CD4-positive, alpha-beta memory T cell (primary cell): ENCODE measurements at regions not wholly inside any gene's neighbourhood (a gene's known extent, or its start where the extent isn't known, plus 50 kb on each side); places are given as distances from the start of the nearest gene placed in this dataset.

Experiments used
- CTCF ChIA-PET: fragments of 350-600 bp; sonication (Branson Sonifier 250); formaldehyde crosslinking; loops from one replicate; lab custom pipeline; 2021; ENCODE audit warnings: inconsistent platforms; ENCODE audit not compliant: partially characterized antibody; lab: Charles Lee
- POLR2A ChIA-PET: fragments of 350-600 bp; sonication (Branson Sonifier 250); formaldehyde crosslinking; loops from one replicate; lab custom pipeline; 2021; ENCODE audit not compliant: partially characterized antibody; lab: Charles Lee
- DNase-seq, 5 donors: peaks; one replicate each; pipeline versions ENCODE4 v3.0.0 to v3.0.0-alpha.2; 2020 to 2022; ENCODE audit warnings: mixed read lengths in 1 of 5
- H3K27ac ChIP-seq: one replicate; pipeline ENCODE4 v1.7.0; 2013; ENCODE audit warnings: low read depth, low read length
- H3K27me3 ChIP-seq: 2 replicates; pipeline ENCODE4 v1.7.0; 2013; ENCODE audit warnings: mild to moderate bottlenecking, low read length, moderate library complexity; ENCODE audit not compliant: insufficient read depth
- H3K36me3 ChIP-seq: 2 replicates; pipeline ENCODE4 v1.7.0; 2013; ENCODE audit warnings: mild to moderate bottlenecking, low read length, moderate library complexity; ENCODE audit not compliant: insufficient read depth
- H3K4me1 ChIP-seq: 2 replicates; pipeline ENCODE4 v1.7.0; 2013; ENCODE audit warnings: mild to moderate bottlenecking, low read length, moderate library complexity; ENCODE audit not compliant: insufficient read depth
- H3K4me3 ChIP-seq, 2 donors: one replicate each; pipeline ENCODE4 v1.7.0; 2013; ENCODE audit warnings: low read length in 2 of 2, mild to moderate bottlenecking in 1 of 2
- H3K9me3 ChIP-seq, 2 donors: one replicate each; pipeline ENCODE4 v1.7.0; 2013; ENCODE audit warnings: low read length in 2 of 2, control low read depth in 1 of 2; ENCODE audit not compliant: control insufficient read depth in 1 of 2
- H3K27ac Mint-ChIP-seq, 7 donors: one replicate each; pipeline ENCODE4 v1.8.0; 2020 to 2021; ENCODE audit warnings: mixed read lengths in 7 of 7, mild to moderate bottlenecking in 6 of 7, inconsistent platforms in 3 of 7, moderate library complexity in 3 of 7
- H3K27me3 Mint-ChIP-seq, 2 donors: one replicate each; pipeline ENCODE4 v1.8.0; 2020 to 2021; ENCODE audit warnings: mixed read lengths in 2 of 2
- H3K36me3 Mint-ChIP-seq, 2 donors: one replicate each; pipeline ENCODE4 v1.8.0; 2020 to 2021; ENCODE audit warnings: mixed read lengths in 2 of 2, inconsistent platforms in 1 of 2, mild to moderate bottlenecking in 1 of 2
- H3K4me1 Mint-ChIP-seq, 4 donors: one replicate each; pipeline ENCODE4 v1.8.0; 2020 to 2021; ENCODE audit warnings: mixed read lengths in 4 of 4, mild to moderate bottlenecking in 1 of 4
- H3K4me3 Mint-ChIP-seq, 8 donors: one replicate each; pipeline ENCODE4 v1.8.0; 2020 to 2021; ENCODE audit warnings: mixed read lengths in 8 of 8, mild to moderate bottlenecking in 7 of 8, moderate library complexity in 6 of 8, inconsistent platforms in 3 of 8
- H3K9me3 Mint-ChIP-seq, 8 donors: one replicate each; pipeline ENCODE4 v1.8.0; 2020 to 2021; ENCODE audit warnings: mixed read lengths in 8 of 8, mild to moderate bottlenecking in 5 of 8, inconsistent platforms in 3 of 8, moderate library complexity in 1 of 8
- intact Hi-C: fragments of 100-400 bp; cut with micrococcal nuclease; formaldehyde crosslinking; loops from one replicate; pipeline ENCODE4 v1.15.1; 2023

DNA sequence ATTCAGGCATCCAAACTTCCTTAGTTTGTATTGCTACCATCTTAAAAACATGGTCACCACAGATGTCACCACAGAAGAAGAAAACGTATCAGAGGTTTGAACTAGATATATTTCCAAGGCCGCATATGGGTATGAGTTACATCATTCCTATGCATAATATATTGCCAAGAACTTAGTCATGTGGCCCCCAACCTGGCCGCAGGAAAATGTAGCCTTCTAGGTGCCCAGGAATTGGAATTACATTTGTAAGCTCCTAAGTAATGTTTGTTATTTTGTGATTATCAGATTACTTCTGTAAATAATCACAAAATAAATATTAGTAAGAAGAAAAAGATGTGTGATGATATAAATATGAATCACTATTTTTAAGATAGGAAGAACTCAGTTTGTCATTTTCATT, 351.4 kb downstream of the ISL1 start:
- H3K9me3 ChIP-seq: no peaks in the 10 kb centered on the region
- Mint-ChIP-seq H3K27ac (no peak overlapping the region), H3K4me1 (no peaks in the 10 kb centered on the region), H3K4me3 (no peak overlapping the region), H3K27me3 (no peaks in the 10 kb centered on the region), H3K36me3 (no peaks in the 10 kb centered on the region), H3K9me3 (peaks cover 0 to 13% (median 7%) of the 10 kb centered on the region in 8 donors)
- ChIA-PET POLR2A (no interaction called here), CTCF (no interaction called here)
- H3K27ac ChIP-seq: no peak overlapping the region
- no peaks in the 10 kb centered on the region for H3K4me1 ChIP-seq
- intact Hi-C loops: no loop called here
- no peaks in the 10 kb centered on the region for H3K36me3 ChIP-seq
- no peak for DNase-seq
- H3K27me3 ChIP-seq: no peaks in the 10 kb centered on the region
- H3K4me3 ChIP-seq: no peak overlapping the region

DNA sequence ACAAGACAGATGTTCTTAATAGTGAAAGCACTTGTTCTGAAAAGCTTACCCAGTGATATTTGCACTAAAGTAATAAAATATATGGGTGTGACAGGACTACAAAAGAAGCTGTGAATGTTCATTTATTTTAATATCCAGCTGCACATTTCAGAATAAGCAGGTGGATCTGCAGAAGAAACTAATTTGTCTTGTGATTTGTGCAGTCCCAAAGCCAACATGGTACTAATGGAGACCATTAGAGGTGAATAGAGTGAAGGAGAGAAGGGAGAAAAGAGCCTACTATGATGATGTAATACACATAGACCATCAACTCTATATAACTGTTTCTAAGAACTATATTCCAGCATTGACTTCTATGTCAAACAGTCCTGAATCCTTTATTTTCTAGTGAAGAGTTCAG, 362.8 kb downstream of the ISL1 start:
- Mint-ChIP-seq H3K36me3 (no peaks in the 10 kb centered on the region), H3K9me3 (peaks cover 0 to 18% (median 6%) of the 10 kb centered on the region in 8 donors), H3K27me3 (no peaks in the 10 kb centered on the region), H3K4me1 (no peaks in the 10 kb centered on the region), H3K4me3 (no peak overlapping the region), H3K27ac (no peak overlapping the region)
- no peak for DNase-seq
- no peak overlapping the region for H3K4me3 ChIP-seq
- intact Hi-C loops: no loop called here
- no peaks in the 10 kb centered on the region for H3K4me1 ChIP-seq
- H3K36me3 ChIP-seq: no peaks in the 10 kb centered on the region
- H3K9me3 ChIP-seq: no peaks in the 10 kb centered on the region
- ChIA-PET POLR2A (no interaction called here), CTCF (no interaction called here)
- no peak overlapping the region for H3K27ac ChIP-seq
- H3K27me3 ChIP-seq: no peaks in the 10 kb centered on the region

DNA sequence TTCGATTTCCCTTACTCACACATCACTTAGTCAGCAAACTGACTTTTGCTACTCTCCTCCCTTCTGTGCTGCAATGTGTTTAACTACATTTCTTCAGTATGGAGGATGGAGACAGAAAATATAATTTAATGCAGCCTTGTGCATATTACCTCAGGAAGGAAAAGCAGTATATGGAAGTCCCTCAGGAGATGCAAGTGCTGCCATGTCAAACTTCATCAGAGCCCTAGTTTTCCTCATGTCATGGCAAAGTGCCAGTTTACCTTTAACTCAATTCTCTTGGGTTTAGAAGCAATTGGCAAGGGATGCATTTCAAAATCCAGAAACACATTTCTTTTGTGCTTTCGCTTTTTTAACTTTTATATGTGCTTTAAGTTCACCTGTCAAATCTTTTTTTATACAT, 365.4 kb downstream of the ISL1 start:
- intact Hi-C loops: no loop called here
- H3K4me1 Mint-ChIP-seq: no peaks in the 10 kb centered on the region
- no peaks in the 10 kb centered on the region for H3K9me3 ChIP-seq
- H3K9me3 Mint-ChIP-seq: peaks cover 0 to 14% (median 5%) of the 10 kb centered on the region in 8 donors
- no peak overlapping the region for H3K27ac Mint-ChIP-seq
- CTCF ChIA-PET: no interaction called here
- H3K4me3 ChIP-seq: no peak overlapping the region
- POLR2A ChIA-PET: no interaction called here
- no peak overlapping the region for H3K27ac ChIP-seq
- no peaks in the 10 kb centered on the region for H3K27me3 Mint-ChIP-seq
- no peak for DNase-seq
- no peaks in the 10 kb centered on the region for H3K36me3 Mint-ChIP-seq
- H3K4me3 Mint-ChIP-seq: no peak overlapping the region
- H3K27me3 ChIP-seq: no peaks in the 10 kb centered on the region
- no peaks in the 10 kb centered on the region for H3K36me3 ChIP-seq
- no peaks in the 10 kb centered on the region for H3K4me1 ChIP-seq
